Cerebellar cortex (tissue), 1 donor: ENCODE measurements at regions not wholly inside any gene's neighbourhood (a gene's known extent, or its start where the extent isn't known, plus 50 kb on each side); places are given as distances from the start of the nearest gene placed in this dataset.
"Not testable (repeated sequence)": the region's sequence is repeated elsewhere in the genome, so short reads cannot be mapped to it uniquely, and the experiment has no call there.

Source experiments
- DNase-seq: peaks from one replicate; pipeline ENCODE4 v3.0.0-alpha.2; 2015; ENCODE audit warnings: low spot score

- DNase-seq: not testable (repeated sequence)
These were observed 218.9 kb upstream of the FRG2C start for GRCh38 chr3:75445234-75445633.

GRCh38 chr3:75446948-75447347 is 217.2 kb upstream of the FRG2C start:
- DNase-seq: not testable (repeated sequence)

GRCh38 chr3:75453328-75453727 is 210.8 kb upstream of the FRG2C start:
- peak; percentile 45 for DNase-seq

- not testable (repeated sequence) for DNase-seq
These were observed 210.3 kb upstream of the FRG2C start for GRCh38 chr3:75453839-75454238.

- not testable (repeated sequence) for DNase-seq
These were observed 189.6 kb upstream of the FRG2C start for GRCh38 chr3:75474530-75474929.

GRCh38 chr3:75496600-75496999 is 167.5 kb upstream of the FRG2C start:
- DNase-seq: not testable (repeated sequence)

- not testable (repeated sequence) for DNase-seq
These were observed 163.8 kb upstream of the FRG2C start for GRCh38 chr3:75500357-75500756.

- DNase-seq: not testable (repeated sequence)
These were observed 162.0 kb upstream of the FRG2C start for GRCh38 chr3:75502171-75502570.

- not testable (repeated sequence) for DNase-seq
These were observed 161.1 kb upstream of the FRG2C start for GRCh38 chr3:75502769-75503756.

GRCh38 chr3:75506603-75507002 is 157.5 kb upstream of the FRG2C start:
- no peak for DNase-seq

- not testable (repeated sequence) for DNase-seq
These were observed 156.2 kb upstream of the FRG2C start for GRCh38 chr3:75507956-75508355.

- DNase-seq: not testable (repeated sequence)
These were observed 136.5 kb upstream of the FRG2C start for GRCh38 chr3:75527657-75528056.

- peak; percentile 24 for DNase-seq
These were observed 112.0 kb upstream of the FRG2C start for GRCh38 chr3:75552095-75552494.

- DNase-seq: not testable (repeated sequence)
These were observed 99.7 kb upstream of the FRG2C start for GRCh38 chr3:75564427-75564826.

GRCh38 chr3:75572303-75572702 is 91.8 kb upstream of the FRG2C start:
- DNase-seq: not testable (repeated sequence)

- DNase-seq: not testable (repeated sequence)
These were observed 85.0 kb upstream of the FRG2C start for GRCh38 chr3:75579091-75579490.

- not testable (repeated sequence) for DNase-seq
These were observed 84.6 kb upstream of the FRG2C start for GRCh38 chr3:75579536-75579935.

GRCh38 chr3:75579981-75580782 is 83.9 kb upstream of the FRG2C start:
- peak; percentile 18 for DNase-seq

GRCh38 chr3:75582536-75582935 is 81.6 kb upstream of the FRG2C start:
- DNase-seq: not testable (repeated sequence)

- DNase-seq: not testable (repeated sequence)
These were observed 81.0 kb upstream of the FRG2C start for GRCh38 chr3:75583116-75583515.

- DNase-seq: not testable (repeated sequence)
These were observed 76.4 kb upstream of the FRG2C start for GRCh38 chr3:75587695-75588094.

GRCh38 chr3:75590382-75590781 is 73.7 kb upstream of the FRG2C start:
- DNase-seq: not testable (repeated sequence)
